Neural crest cell (in vitro differentiated cells): ENCODE measurements at regions not wholly inside any gene's neighbourhood (a gene's known extent, or its start where the extent isn't known, plus 50 kb on each side); places are given as distances from the start of the nearest gene placed in this dataset.
"Not testable (repeated sequence)": the region's sequence is repeated elsewhere in the genome, so short reads cannot be mapped to it uniquely, and the experiment has no call there.

ENCODE experiments used
- DNase-seq: peaks from one replicate; pipeline ENCODE4 v3.0.0; 2021; ENCODE audit warnings: low read depth, mixed read lengths, low spot score
- H3K27ac Mint-ChIP-seq: one replicate; pipeline ENCODE4 v1.8.0; 2021; ENCODE audit warnings: mild to moderate bottlenecking, mixed read lengths; ENCODE audit not compliant: unreplicated experiment
- H3K27me3 Mint-ChIP-seq: 2 replicates; pipeline ENCODE4 v1.8.0; 2021; ENCODE audit warnings: low read depth, mild to moderate bottlenecking, mixed read lengths
- H3K36me3 Mint-ChIP-seq: 2 replicates; pipeline ENCODE4 v1.8.0; 2021; ENCODE audit warnings: low read depth, mild to moderate bottlenecking, mixed read lengths
- H3K4me1 Mint-ChIP-seq: 2 replicates; pipeline ENCODE4 v1.8.0; 2021; ENCODE audit warnings: mixed read lengths
- H3K4me3 Mint-ChIP-seq: one replicate; pipeline ENCODE4 v1.8.0; 2021; ENCODE audit warnings: mild to moderate bottlenecking, mixed read lengths
- H3K9me3 Mint-ChIP-seq: 2 replicates; pipeline ENCODE4 v1.8.0; 2021; ENCODE audit warnings: mixed read lengths
- TF ChIP-seq, protein P1 (sequence below): fragments of 200-600 bp; sonication (generic); conservative IDR thresholded peaks from 2 replicates; pipeline ENCODE4 v1.5.0; 2021; ENCODE audit warnings: antibody characterized with exemption, mild to moderate bottlenecking

DNA sequence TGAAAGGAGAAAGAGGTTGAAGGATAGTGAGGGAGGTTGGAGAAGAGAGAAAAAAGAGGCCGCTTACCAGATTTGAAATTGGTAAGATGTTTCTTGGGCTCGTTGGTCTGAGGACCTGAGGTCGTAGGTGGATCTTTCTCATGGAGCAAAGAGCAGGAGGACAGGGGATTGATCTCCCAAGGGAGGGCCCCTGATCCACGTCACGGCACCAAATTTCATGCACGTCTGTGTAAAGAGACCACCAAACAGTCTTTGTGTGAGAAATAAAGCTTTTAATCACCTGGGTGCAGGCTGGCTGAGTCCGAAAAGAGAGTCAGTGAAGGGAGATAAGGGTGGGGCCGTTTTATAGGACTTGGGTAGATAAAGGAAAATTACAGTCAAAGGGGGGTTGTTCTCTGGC, 479.7 kb upstream of the SLITRK5 start:
- not testable (repeated sequence) for DNase-seq, H3K36me3 Mint-ChIP-seq, H3K27me3 Mint-ChIP-seq, H3K4me1 Mint-ChIP-seq, H3K4me3 Mint-ChIP-seq, H3K9me3 Mint-ChIP-seq
- H3K27ac Mint-ChIP-seq = peak overlapping the region; percentile 58

DNA sequence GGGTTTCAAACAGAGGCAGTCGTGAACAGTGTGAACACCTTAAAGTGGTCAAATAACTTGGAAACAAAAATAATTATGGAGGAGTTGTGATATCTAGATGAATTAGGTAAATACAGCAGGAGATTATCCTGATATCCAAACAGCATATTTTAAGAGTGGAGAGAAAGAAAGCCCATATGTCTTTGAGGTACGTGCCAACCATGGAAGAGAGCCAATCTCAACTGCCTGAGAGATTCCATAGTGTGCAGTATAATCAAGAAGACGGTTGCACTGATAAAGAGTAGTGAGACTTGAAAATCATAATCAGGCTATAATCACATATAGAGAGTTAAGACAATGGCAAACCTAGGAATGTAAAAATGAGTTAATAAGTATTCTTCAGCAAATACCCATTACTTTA, 472.8 kb upstream of the SLITRK5 start:
- no peak for DNase-seq
- H3K27me3 Mint-ChIP-seq = no peaks in the 10 kb centered on the region
- H3K27ac Mint-ChIP-seq = no peak overlapping the region
- H3K4me1 Mint-ChIP-seq = no peaks in the 10 kb centered on the region
- H3K9me3 Mint-ChIP-seq = no peaks in the 10 kb centered on the region
- no peaks in the 10 kb centered on the region for H3K36me3 Mint-ChIP-seq
- TF ChIP-seq, protein P1, sequence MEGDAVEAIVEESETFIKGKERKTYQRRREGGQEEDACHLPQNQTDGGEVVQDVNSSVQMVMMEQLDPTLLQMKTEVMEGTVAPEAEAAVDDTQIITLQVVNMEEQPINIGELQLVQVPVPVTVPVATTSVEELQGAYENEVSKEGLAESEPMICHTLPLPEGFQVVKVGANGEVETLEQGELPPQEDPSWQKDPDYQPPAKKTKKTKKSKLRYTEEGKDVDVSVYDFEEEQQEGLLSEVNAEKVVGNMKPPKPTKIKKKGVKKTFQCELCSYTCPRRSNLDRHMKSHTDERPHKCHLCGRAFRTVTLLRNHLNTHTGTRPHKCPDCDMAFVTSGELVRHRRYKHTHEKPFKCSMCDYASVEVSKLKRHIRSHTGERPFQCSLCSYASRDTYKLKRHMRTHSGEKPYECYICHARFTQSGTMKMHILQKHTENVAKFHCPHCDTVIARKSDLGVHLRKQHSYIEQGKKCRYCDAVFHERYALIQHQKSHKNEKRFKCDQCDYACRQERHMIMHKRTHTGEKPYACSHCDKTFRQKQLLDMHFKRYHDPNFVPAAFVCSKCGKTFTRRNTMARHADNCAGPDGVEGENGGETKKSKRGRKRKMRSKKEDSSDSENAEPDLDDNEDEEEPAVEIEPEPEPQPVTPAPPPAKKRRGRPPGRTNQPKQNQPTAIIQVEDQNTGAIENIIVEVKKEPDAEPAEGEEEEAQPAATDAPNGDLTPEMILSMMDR = no peak
- H3K4me3 Mint-ChIP-seq = no peak overlapping the region

DNA sequence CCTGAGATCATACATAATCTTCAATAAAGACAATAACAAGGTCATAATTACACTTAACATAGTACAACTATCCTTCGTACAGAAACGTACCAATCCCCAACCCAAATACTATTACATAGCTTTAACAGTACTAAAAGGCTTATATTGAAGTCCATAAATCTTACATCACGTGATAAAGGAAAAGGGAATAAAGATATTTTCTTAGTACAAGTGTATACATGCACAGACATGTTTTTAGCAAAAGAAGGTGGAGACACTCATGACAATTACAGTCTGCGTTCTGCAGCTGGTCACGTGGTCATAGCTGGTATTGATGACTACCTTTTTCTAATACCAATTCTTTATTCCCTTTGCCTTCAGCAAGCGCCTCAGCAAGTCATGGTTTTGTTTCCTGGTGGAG, 464.5 kb upstream of the SLITRK5 start:
- no peak overlapping the region for H3K4me3 Mint-ChIP-seq
- no peaks in the 10 kb centered on the region for H3K36me3 Mint-ChIP-seq
- H3K9me3 Mint-ChIP-seq = no peaks in the 10 kb centered on the region
- no peaks in the 10 kb centered on the region for H3K4me1 Mint-ChIP-seq
- no peak overlapping the region for H3K27ac Mint-ChIP-seq
- TF ChIP-seq, protein P1 = no peak
- no peak for DNase-seq
- H3K27me3 Mint-ChIP-seq = no peaks in the 10 kb centered on the region

DNA sequence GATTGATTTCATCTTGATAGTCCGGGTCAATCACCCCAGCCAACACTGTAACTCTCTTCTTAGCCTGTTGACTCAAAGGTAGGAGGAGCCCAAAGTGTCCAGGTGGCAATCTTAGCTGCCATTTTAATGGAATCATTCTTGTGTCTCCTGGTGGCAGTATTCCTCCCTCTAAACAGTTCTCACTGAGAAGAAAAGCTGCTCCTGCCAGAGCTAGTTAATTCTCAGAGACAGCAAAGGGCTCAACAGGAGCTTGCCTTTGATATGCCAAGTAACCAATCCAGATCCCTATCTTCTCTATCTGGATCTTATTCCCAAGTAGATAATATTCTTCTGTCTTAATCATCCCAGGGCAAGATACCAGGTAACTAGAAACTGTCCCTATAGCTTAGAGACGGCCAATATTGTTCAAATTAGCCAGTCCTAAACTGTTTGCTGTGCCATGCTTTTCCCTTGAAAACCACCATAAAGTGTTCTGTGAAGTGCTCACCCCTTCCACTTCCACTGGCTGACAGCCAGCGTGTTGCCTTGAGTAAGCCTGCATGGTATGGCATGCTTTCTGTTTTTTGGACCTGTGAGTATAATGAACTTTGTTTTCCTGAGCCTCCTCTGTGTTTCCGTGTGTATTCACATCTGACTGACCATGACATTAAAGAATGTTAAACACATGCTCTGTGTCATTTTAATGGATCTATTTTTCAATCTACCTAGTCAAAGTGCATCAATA, 463.7 kb upstream of the SLITRK5 start:
- TF ChIP-seq, protein P1 = no peak
- no peak for DNase-seq
- Mint-ChIP-seq H3K4me1 (no peaks in the 10 kb centered on the region), H3K4me3 (no peak overlapping the region), H3K27me3 (no peaks in the 10 kb centered on the region), H3K9me3 (no peaks in the 10 kb centered on the region), H3K36me3 (no peaks in the 10 kb centered on the region), H3K27ac (no peak overlapping the region)

DNA sequence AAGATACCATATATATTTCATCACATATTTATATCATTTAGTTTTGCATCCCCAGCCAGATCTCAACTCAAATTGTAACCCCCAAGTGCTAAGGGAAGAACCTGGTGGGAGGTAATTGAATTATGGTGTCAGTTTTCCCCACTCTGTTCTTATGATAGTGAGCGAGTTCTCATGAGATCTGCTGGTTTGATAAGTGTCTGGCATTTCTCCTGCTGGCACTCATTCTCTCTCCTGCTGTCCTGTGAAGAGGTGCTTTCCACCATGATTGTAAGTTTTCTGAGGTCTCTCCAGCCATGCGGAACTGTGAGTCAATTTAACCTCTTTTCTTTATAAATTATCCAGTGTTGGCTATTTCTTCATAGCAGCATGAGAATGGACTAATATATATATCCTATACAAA, 462.5 kb upstream of the SLITRK5 start:
- H3K36me3 Mint-ChIP-seq = no peaks in the 10 kb centered on the region
- no peak overlapping the region for H3K27ac Mint-ChIP-seq
- no peak overlapping the region for H3K4me3 Mint-ChIP-seq
- H3K4me1 Mint-ChIP-seq = no peaks in the 10 kb centered on the region
- H3K27me3 Mint-ChIP-seq = no peaks in the 10 kb centered on the region
- TF ChIP-seq, protein P1 = no peak
- no peak for DNase-seq
- no peaks in the 10 kb centered on the region for H3K9me3 Mint-ChIP-seq

DNA sequence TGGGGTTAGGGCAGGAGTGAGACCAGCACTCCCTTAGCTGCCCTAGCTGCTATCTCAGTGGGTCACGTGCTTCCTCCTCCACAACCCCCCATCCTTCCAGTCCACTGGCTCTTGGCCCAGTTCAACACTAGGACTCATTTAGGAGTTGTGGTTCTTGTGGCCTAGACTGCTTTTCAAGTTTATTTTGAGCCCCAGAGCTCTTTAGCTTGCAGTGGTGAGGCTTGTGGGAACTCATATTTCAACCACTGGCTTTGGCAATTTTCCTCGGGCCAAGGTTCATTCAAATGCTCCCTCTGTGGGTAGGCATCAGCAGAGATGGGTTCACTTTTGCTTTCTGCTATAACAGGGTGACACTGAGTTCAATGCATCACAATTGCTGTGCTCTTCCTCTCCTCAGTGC, 436.2 kb upstream of the SLITRK5 start:
- H3K27me3 Mint-ChIP-seq = no peaks in the 10 kb centered on the region
- no peak overlapping the region for H3K4me3 Mint-ChIP-seq
- peaks cover 4% of the 10 kb centered on the region for H3K9me3 Mint-ChIP-seq
- no peaks in the 10 kb centered on the region for H3K4me1 Mint-ChIP-seq
- no peak overlapping the region for H3K27ac Mint-ChIP-seq
- TF ChIP-seq, protein P1 = no peak
- no peak for DNase-seq
- H3K36me3 Mint-ChIP-seq = no peaks in the 10 kb centered on the region
